ENCODE measurements at regions not wholly inside any gene's neighbourhood (a gene's known extent, or its start where the extent isn't known, plus 50 kb on each side); places are given as distances from the start of the nearest gene placed in this dataset.
A peak's percentile ranks its signal among the peaks of the same experiment; 100 is the strongest.

DNA sequence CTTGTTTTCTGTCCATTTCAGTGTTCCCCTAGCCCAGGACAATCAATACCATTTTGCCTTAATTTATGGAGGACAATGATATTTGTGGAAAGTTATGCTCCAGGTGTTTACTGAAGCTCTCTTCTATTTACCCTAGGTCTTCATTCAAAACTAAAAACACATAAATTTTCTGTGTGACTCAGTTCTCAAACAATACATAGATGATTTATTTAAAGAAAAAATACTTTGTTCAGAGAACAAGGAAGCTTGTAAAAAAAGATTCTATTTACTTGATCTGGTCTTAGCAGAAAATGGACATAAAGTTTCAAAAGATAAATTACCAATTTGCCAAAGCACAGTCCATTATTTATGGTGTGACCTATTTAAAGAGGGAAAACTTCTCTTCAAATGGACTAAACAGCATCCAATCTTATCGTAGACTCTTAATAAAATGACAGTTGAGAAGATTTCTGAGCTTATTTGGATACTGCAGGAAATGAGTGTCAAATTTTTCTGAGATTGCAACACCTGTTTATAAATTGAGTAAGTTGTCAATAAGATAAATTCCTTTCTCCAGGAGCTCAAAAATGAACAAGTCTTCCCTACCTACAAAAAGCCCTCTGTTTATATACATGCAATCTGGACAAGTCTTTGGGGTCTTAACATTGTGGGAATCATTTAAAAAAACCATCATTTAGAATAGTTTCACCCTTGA, 627.2 kb downstream of the PSAT1 start:
- in situ Hi-C loops (cut with HindIII; ENCODE audit: low pct_ligation_motif_present, low sequenced_read_pairs) = no loop called here
- Histone ChIP-seq H3K27ac (no peak overlapping the region), H3K27me3 (replicated peaks) (no peaks in the 10 kb centered on the region), H3K4me3 (ENCODE audit: low read depth, low read length) (no peak overlapping the region), H3K36me3 (replicated peaks) (no peaks in the 10 kb centered on the region)
- no peak for DNase-seq
- TF ChIP-seq, protein P1, sequence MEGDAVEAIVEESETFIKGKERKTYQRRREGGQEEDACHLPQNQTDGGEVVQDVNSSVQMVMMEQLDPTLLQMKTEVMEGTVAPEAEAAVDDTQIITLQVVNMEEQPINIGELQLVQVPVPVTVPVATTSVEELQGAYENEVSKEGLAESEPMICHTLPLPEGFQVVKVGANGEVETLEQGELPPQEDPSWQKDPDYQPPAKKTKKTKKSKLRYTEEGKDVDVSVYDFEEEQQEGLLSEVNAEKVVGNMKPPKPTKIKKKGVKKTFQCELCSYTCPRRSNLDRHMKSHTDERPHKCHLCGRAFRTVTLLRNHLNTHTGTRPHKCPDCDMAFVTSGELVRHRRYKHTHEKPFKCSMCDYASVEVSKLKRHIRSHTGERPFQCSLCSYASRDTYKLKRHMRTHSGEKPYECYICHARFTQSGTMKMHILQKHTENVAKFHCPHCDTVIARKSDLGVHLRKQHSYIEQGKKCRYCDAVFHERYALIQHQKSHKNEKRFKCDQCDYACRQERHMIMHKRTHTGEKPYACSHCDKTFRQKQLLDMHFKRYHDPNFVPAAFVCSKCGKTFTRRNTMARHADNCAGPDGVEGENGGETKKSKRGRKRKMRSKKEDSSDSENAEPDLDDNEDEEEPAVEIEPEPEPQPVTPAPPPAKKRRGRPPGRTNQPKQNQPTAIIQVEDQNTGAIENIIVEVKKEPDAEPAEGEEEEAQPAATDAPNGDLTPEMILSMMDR (IDR thresholded peaks at IDR 0.05; ENCODE audit: low read depth, low read length, missing control alignments) = no peak

DNA sequence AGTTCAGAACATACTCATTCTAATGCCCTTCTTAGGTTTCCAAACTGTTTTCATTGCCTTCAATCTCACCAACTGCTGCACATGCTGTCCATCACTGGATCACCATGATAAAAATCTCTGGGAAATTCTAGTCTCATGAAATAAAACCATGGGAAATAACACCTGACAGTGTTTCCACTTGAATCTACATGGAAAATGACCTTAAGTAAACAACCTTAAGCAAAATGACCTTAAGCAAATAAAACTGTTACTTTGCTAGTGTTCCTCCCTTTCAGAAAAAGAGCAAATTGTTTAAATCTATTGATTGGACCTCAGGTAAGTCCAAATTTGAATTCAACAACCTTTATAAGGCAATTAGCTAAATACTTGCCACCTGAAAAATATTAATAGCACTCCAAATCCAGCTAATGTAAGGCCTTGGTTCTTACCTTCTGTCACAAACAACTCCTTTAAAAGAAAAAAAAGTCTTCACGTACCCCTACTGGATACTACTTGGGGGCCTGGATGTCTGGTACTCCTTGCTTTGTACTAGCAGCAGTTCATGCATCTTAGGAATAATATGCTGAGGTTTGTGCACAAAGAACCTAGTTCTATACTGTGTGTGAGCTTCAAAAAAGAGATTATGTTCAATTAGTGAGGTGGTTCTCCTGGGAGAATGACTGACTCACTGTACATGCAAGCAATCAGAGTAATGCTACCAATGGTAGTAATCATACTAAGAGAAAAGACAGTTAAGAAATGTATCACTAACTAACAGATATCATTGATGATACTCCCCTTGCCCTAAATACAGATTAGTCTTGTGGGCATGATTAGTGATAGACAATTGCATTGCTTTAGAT, 630.4 kb downstream of the PSAT1 start:
- TF ChIP-seq, protein P1 (IDR thresholded peaks at IDR 0.05; ENCODE audit: low read depth, low read length, missing control alignments) = no peak
- H3K27me3 ChIP-seq (replicated peaks) = no peaks in the 10 kb centered on the region
- H3K4me3 ChIP-seq (ENCODE audit: low read depth, low read length) = no peak overlapping the region
- in situ Hi-C loops (cut with HindIII; ENCODE audit: low pct_ligation_motif_present, low sequenced_read_pairs) = no loop called here
- no peak for DNase-seq
- H3K27ac ChIP-seq = no peak overlapping the region
- H3K36me3 ChIP-seq (replicated peaks) = no peaks in the 10 kb centered on the region

DNA sequence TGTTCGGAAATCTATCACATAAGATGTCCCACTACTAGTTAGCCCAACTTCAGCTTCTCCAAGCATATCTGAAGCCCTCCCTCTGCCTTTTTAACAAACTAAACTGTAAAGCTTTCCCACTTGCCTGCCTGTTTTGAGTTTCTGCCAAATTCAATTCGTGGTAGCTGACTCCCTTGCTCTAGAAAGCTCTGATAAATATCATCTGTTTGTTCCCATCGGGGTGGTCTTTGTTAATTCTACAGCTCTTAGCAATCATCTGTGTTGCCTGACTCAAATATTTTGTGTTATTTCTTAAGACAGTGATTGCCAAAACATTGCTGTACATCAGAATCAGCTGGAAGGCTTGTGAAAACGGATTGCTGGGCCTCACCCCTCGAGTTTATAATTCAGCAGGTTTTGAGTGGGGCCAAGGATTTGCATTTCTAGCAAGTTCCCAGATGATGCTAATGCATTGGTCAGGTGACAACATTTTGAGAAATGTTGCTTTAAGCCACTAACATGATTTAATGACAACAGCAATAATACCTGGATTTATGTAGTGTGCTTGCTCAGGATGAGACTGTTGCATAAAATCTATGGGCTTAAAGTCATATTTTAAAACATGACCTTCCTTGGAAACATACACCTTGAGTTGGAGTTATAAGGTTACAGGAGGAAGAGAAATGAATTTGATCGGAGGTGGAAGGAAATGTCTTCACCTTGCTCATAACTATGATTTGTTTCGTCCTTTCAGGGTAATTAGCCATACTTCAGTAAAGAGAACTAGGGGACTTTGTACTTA, 631.9 kb downstream of the PSAT1 start:
- no peak overlapping the region for H3K4me3 ChIP-seq (ENCODE audit: low read depth, low read length)
- no peak for DNase-seq
- TF ChIP-seq, protein P1 (IDR thresholded peaks at IDR 0.05; ENCODE audit: low read depth, low read length, missing control alignments) = no peak
- in situ Hi-C loops (cut with HindIII; ENCODE audit: low pct_ligation_motif_present, low sequenced_read_pairs) = no loop called here
- H3K27me3 ChIP-seq (replicated peaks) = no peaks in the 10 kb centered on the region
- H3K36me3 ChIP-seq (replicated peaks) = no peaks in the 10 kb centered on the region
- H3K27ac ChIP-seq = no peak overlapping the region

DNA sequence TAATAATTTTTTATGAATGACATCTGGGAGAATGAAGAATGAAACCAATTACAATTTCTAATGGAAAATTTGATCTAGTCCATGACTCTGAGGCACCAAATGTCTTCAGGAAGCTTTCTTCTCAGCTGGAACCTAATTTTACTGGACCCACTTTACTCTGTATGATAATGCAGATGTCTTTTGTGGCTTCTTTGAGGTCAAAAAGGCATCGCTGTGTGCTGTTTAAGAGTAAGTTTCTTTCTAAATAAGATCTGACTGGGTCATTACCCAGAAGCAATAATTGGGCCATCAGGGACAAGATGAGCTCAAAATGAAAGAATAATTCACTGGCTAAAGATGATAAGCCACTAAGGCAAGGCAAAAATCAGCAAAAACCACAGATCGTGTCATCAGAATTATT, 633.4 kb downstream of the PSAT1 start:
- TF ChIP-seq, protein P1 (IDR thresholded peaks at IDR 0.05; ENCODE audit: low read depth, low read length, missing control alignments) = no peak
- Histone ChIP-seq H3K36me3 (replicated peaks) (no peaks in the 10 kb centered on the region), H3K4me3 (ENCODE audit: low read depth, low read length) (no peak overlapping the region), H3K27me3 (replicated peaks) (no peaks in the 10 kb centered on the region), H3K27ac (no peak overlapping the region)
- no peak for DNase-seq
- in situ Hi-C loops (cut with HindIII; ENCODE audit: low pct_ligation_motif_present, low sequenced_read_pairs) = no loop called here

DNA sequence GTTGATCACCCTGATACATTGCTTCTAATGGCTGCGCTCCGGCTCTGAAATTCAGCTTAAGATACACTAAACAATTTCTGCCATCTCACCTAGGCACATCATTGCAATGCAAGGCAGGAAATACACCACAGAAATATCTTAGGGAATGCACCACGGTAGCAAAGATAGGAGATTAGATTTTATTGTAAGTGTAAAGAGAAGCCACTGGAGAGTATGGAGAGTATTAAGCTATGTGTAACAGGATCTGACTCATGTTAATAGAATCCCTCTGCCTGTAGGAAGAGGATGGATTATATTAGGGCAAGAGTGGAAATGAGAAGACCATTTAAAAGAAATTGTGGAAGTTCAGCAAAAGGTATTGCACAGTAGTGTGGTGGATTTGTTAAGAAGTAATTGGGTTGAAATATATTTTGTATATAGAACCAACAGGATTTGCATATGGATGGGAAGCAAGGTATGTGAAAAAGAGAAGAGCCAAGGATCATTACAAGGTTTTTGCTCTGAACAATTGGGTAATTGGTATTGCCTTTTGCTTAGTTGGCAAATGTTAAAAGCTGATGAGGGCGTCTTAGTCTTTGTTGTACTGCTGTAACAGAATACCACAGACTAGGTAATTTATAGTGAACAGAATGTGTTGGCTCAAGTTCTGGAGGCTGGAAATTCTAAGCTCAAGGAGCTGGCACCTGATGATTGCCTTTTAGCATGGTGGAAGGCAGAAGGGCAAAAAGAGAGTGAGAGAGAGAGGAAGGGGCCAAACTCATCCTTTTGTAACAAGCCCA, 636.1 kb downstream of the PSAT1 start:
- H3K36me3 ChIP-seq (replicated peaks) = no peaks in the 10 kb centered on the region
- DNase-seq = peak; percentile 37
- no peak overlapping the region for H3K4me3 ChIP-seq (ENCODE audit: low read depth, low read length)
- TF ChIP-seq, protein P1 (IDR thresholded peaks at IDR 0.05; ENCODE audit: low read depth, low read length, missing control alignments) = no peak
- in situ Hi-C loops (cut with HindIII; ENCODE audit: low pct_ligation_motif_present, low sequenced_read_pairs) = no loop called here
- H3K27ac ChIP-seq = peak overlapping the region; percentile 21
- no peaks in the 10 kb centered on the region for H3K27me3 ChIP-seq (replicated peaks)
